GM12892 (cell line): ENCODE measurements at regions not wholly inside any gene's neighbourhood (a gene's known extent, or its start where the extent isn't known, plus 50 kb on each side); places are given as distances from the start of the nearest gene placed in this dataset.

ENCODE experiments used
- DNase-seq: peaks from one replicate; pipeline ENCODE4 v3.0.0; 2011; ENCODE audit not compliant: insufficient read length
- FAIRE-seq: peaks from 2 replicates; lab custom pipeline; 2011; peaks lifted over from hg19 to GRCh38; lab: Jason Lieb, UNC
- POLR2A ChIP-seq: IDR thresholded peaks from 2 replicates; pipeline ENCODE4 v1.6.1; 2011; ENCODE audit warnings: low read depth, low read length, control low read depth
- POLR2AphosphoS5 ChIP-seq: IDR thresholded peaks from 2 replicates; pipeline ENCODE4 v1.6.1; 2011; ENCODE audit warnings: low read depth, low read length, control low read depth
- TAF1 ChIP-seq: IDR thresholded peaks from 2 replicates; pipeline ENCODE4 v1.6.1; 2011; ENCODE audit warnings: low read depth, mild to moderate bottlenecking, control low read depth, low read length, borderline replicate concordance

DNA sequence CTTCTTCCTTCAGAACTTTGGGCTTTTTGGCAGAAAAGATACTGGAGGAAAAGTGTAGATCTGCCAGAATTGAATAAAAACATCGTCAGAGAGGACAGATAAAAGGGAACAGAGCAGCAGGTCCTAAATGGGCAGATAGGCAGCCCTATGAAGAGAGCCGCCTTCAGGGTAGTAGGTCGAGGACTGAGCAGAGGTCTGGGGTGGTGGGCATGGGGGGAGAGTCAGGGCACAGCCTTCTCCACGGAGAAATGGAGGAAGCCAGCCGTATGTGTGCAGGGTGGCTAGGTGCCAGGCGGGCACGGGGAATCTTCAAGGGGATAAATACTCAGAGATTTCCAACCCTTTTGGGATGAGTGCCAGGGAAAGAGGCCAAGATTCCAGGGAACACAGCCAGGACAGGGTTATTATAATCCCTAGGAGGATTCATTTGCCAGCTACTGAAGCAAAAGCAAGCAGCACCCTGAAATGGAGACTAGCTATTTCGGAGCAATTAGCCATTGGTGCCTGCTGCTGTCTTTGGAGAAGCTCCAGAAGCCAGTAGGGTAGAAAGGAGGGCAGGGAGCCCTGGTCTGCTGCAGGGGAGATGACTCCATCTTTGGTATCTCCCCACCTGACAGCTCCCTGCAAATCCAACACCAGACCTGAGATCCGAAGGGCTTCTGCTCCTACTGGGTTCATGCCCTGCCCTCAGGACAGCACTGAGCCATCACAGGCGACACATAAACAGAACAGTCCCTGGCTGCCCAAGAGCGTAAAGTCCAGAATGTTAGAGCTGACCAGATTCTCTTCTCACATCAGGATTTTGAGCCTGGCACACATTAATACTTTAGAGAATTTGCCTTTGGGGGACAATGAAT, 174.5 kb upstream of the NTM start:
- TF ChIP-seq POLR2A = no peak
- TF ChIP-seq TAF1 = no peak
- TF ChIP-seq POLR2AphosphoS5 = no peak
- no peak for DNase-seq
- no peak for FAIRE-seq

DNA sequence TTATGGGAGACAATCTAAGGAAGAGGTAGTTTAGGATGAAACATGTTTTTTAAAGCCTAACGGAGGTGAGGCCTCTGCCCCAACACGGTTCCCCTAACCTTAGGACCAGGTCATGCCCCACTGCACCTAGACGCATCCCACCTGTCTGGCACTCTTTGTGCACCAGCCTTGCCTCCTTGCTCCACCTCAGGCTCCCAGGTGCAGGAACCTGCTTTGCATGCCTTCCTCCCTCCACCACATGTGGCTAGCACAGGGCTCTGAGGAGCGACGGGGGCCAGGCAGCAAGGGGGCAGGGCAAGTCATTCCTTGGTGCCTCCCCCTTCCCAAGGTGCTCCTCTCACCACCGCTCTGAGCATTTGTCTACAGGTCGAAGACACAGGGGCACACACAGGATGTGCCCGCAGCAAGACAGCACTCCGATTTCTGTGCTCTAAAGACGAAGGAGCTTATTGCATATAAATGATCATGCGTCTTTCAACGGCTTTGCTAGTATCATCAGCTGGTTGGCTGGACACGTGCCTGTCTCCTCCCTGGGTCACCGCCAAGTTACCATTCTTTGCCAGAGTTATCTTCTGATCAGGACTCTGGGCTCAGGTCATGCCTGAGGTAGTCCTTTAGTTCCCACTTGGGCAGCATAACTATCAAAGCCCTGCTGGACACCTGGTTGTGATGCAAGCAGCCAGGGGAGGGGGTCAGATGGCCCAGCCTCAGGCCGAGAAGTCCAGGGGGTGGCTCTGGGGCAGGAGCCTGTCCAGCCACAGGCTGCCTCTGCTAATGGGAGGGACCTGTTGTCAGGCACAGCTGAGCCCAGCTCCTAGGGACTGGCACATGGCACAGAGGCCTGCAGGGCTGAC, 172.0 kb upstream of the NTM start:
- no peak for TF ChIP-seq TAF1
- no peak for TF ChIP-seq POLR2AphosphoS5
- TF ChIP-seq POLR2A = no peak
- DNase-seq (no peak), FAIRE-seq (no peak)

DNA sequence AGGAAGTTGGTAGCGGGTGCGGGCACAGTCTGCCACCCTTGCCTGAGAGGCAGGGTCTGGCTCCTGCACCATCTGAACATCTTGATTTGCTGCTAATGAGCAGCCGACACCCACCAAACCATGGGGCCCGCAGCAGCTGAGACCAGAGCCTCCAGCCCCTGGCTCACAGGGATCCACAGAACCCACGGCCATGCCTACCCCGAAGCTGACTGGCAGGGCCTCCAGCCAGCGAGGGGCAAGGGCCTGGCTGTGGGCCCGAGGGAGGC, 171.5 kb upstream of the NTM start:
- TF ChIP-seq TAF1 (no peak), POLR2AphosphoS5 (no peak), POLR2A (no peak)
- DNase-seq (no peak), FAIRE-seq (no peak)

DNA sequence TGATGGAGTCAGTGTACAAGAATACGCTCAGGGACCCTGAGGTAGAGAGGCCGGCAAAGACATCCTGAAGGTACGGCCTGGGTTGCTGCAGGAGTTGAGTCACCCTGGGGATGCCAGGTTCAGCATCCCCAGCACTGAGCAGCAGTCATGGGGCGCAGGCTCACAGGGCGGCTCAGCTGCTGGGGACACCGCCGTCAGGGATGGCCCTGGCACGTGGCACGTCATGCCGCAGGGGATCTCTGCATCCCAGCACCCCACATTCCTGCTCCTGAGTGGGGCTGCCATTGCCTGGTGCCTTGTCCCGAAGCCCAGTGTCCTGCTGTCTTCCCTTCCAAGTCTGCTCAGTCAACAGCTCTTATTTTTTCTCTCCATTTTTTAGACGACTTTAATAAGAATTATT, 168.7 kb upstream of the NTM start:
- TF ChIP-seq TAF1 (no peak), POLR2A (no peak), POLR2AphosphoS5 (no peak)
- no peak for DNase-seq

DNA sequence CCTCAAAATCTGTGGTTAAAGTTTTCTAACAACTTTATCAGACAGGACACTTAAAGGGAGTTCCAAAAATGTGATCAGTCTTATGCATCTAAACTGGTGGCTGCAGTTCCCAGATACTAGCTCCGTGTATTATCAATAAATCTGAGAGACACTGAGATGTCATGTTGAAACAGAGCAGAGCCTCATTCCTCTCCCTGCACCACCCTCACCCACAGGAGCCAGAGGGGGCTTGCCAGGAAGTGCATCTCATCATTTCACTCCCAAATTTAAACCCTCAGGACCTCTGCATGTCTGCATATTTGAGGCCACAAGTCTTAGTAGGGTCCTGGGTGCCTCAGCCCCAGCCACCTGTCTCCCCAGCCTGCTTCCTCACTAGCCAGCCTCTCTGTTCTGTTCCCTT, 167.4 kb upstream of the NTM start:
- no peak for DNase-seq
- TF ChIP-seq TAF1 = no peak
- no peak for TF ChIP-seq POLR2AphosphoS5
- TF ChIP-seq POLR2A = no peak
- no peak for FAIRE-seq

More for the DNA sequence above, 168.7 kb upstream of the NTM start:
- no peak for FAIRE-seq

DNA sequence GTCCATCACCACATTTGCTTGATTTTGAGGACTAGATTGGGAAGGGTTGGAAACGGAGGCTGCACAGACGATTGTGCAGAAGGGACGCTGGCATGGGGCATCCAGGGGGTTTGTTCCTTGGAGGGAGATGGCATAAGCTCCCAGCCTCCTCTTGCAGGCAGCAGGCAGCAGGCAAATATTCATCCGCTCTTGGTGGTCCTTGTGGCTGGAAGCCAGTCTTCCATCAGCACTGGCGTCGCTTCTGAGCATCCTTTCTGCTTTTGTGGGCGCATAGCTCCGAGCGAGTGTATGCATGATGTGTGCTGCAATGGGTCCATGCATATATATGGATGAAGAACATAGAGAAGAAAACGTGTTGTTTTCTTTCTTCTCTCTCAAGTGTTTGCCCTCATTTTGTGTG, 166.1 kb upstream of the NTM start:
- no peak for DNase-seq
- no peak for TF ChIP-seq POLR2AphosphoS5
- no peak for TF ChIP-seq TAF1
- TF ChIP-seq POLR2A = no peak

DNA sequence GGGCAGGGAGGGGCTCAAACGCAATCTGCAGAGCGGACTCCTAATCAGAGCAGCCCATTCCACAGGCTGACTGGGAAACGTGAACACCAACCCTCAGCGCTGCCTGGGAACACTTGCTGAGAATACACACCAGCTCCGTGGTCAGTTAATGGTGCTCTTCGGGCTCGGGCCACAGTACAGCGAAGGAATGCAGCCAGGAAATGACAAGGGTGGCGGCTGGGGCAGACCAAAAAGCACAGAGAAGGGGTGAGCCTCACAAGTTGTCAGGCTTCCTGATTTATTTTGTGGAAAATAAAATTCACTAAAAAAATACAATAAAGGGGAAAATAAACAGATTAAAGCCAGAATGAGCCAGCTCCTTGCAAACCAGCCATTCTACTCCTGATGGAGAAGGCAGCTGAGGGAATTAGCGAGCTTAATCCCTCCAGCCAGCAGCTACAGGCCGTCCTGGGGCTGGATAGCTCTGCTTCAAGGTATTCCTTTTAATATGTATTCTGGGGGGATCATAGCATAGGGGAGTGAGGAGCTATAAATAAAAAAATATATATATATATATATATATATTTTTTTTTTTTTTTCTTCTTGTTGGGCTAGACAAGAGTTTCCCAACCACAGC, 165.5 kb upstream of the NTM start:
- FAIRE-seq (no peak), DNase-seq (no peak)
- TF ChIP-seq TAF1 (no peak), POLR2AphosphoS5 (no peak), POLR2A (no peak)

More for the DNA sequence above, 166.1 kb upstream of the NTM start:
- no peak for FAIRE-seq

DNA sequence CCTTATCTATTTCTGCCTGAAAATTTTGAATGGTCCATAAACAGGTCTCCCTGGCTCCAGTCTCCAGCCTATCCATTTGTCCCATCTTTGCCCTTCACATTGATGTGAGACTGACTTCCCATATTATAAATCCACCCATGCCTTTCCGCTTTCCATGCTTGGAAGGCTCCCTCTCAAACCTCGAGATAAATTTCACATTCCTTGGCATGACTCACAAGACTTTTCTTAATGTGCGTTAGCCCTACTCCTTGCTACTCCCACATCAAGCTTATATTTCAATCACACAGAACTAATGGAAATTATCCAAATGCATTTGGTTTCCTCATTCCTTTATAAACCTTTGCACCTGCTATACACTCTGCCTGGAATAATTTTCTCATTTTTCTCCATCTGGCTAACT, 163.7 kb upstream of the NTM start:
- no peak for DNase-seq
- no peak for TF ChIP-seq POLR2AphosphoS5
- TF ChIP-seq TAF1 = no peak
- TF ChIP-seq POLR2A = no peak
- no peak for FAIRE-seq

DNA sequence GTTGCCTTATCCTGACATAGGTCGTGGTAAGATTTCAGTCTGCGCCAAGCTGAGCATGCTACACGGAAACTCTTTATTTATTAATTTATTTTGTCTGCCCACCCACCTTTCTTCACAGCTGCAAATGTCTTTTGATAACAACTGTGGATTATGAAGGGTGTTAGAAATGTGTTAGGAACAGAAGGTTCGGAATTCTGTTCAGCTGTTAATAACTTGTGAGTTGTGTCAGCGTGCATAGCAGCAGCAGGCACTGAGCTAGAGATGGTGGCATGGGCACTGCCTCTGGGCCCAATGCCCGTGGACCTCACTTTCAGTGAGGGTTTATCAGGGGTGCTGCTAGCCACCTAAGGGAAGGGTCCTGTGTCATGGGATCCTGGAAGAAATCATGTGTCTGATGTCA, 162.5 kb upstream of the NTM start:
- FAIRE-seq = no peak
- TF ChIP-seq POLR2A (no peak), TAF1 (no peak), POLR2AphosphoS5 (no peak)
- no peak for DNase-seq

DNA sequence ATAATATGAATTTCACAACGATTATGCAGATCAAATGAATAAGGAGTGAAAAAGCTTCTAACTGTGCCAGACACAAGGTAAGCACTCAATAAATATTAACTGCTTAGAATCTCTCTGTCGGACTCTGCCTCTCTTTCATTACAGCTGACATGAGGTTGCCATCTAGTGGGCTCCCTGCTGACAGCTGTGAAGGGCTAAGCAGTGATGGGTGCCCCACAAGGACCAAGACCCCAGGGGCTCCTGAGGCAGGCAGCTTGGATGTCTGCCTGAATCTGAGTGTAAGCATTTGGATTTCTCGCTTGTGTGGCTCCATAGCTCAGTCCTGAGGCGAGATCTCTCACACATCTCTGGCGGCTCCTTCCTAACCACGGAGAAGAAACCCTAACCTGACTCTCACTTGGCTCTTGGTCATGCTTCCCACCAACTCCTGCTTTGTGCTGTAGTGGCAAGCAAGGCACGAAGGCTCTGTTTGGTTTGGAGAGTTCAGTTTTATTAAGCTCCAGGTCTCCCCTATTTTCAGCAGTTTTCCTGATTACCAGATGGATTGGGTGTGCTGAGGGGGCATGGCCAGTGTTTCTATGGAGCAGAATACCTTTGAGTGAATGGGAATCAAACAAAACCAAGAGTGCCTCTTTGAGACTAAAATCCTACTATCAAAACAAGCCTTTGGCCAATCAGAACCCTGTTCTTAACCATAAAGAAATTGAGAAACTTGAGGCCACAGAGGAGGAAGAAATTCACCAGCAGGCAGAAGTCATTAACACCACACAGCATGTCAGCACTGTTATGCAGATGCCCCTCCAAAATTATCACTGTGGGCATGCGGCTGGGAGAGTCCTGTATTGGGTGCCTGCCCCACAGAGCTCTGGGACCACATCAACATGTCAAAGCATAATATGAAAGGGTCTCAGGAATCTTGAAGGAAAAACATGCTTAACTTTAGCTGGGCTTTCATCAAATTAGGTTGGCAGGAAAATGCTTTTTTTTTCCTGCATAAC, 152.8 kb upstream of the NTM start:
- no peak for FAIRE-seq
- no peak for DNase-seq
- TF ChIP-seq TAF1 = no peak
- TF ChIP-seq POLR2A = no peak
- no peak for TF ChIP-seq POLR2AphosphoS5

DNA sequence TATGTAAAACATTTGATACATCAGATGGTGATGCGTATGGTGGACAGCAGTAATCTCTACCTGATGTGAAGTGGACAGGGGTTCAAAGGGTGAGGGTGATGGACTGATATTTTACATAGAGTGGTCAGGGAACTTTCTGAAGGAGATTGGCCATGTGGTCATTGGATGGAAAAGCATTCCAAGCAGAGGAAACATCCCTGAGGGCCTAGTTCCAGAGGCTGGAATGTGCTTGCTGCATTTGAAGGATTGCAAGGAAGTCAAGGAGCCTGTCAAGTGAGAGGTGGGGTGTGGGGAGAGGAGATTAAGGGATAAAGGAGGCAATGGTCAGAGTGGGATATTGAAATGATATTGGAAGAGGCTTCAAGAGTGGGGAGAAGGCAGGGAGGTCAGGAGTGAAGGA, 151.9 kb upstream of the NTM start:
- DNase-seq (no peak), FAIRE-seq (no peak)
- TF ChIP-seq TAF1 (no peak), POLR2A (no peak), POLR2AphosphoS5 (no peak)
